ENCODE measurements at regions not wholly inside any gene's neighbourhood (a gene's known extent, or its start where the extent isn't known, plus 50 kb on each side); places are given as distances from the start of the nearest gene placed in this dataset.

- TF ChIP-seq POLR2A (IDR thresholded peaks at IDR 0.05; ENCODE audit: low read depth, low read length), result no peak
- no peak for TF ChIP-seq CTCF (conservative IDR thresholded peaks at IDR 0.05; ENCODE audit: low read depth, low read length)
- no peak for TF ChIP-seq MXI1 (IDR thresholded peaks at IDR 0.05; ENCODE audit: borderline replicate concordance, low read depth, low read length)
- TF ChIP-seq RFX5 (IDR thresholded peaks at IDR 0.05; ENCODE audit: low read depth, low read length), result no peak
- TF ChIP-seq, protein P1, sequence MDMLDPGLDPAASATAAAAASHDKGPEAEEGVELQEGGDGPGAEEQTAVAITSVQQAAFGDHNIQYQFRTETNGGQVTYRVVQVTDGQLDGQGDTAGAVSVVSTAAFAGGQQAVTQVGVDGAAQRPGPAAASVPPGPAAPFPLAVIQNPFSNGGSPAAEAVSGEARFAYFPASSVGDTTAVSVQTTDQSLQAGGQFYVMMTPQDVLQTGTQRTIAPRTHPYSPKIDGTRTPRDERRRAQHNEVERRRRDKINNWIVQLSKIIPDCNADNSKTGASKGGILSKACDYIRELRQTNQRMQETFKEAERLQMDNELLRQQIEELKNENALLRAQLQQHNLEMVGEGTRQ (IDR thresholded peaks at IDR 0.05; ENCODE audit: low read depth, low read length), result no peak
- no peak for TF ChIP-seq SMC3 (IDR thresholded peaks at IDR 0.05; ENCODE audit: low read depth, low read length)
- no peak for TF ChIP-seq RAD21 (IDR thresholded peaks at IDR 0.05; ENCODE audit: low read length)
- TF ChIP-seq CHD1 (IDR thresholded peaks at IDR 0.05; ENCODE audit: low read depth, low read length), result no peak
- TF ChIP-seq FOS (IDR thresholded peaks at IDR 0.05; ENCODE audit: low read depth, low read length), result 0 out of 2 replicates have a peak, but pooled peaks have one; percentile 14
Measured at GRCh38 chr3:139117136-139117675, 72.5 kb upstream of the PRR23C start.

Measured in IMR-90 (cell line).